ENCODE measurements at regions not wholly inside any gene's neighbourhood (a gene's known extent, or its start where the extent isn't known, plus 50 kb on each side); places are given as distances from the start of the nearest gene placed in this dataset.
"Not testable (repeated sequence)": the region's sequence is repeated elsewhere in the genome, so short reads cannot be mapped to it uniquely, and the experiment has no call there.

GRCh38 chr10:28892818-28893547, 215.7 kb downstream of the BAMBI start:
- Mint-ChIP-seq H3K27ac (no peak overlapping the region), H3K27me3 (no peaks in the 10 kb centered on the region), H3K36me3 (no peaks in the 10 kb centered on the region), H3K4me3 (no peak overlapping the region), H3K9me3 (ENCODE audit: low read depth) (no peaks in the 10 kb centered on the region), H3K4me1 (no peaks in the 10 kb centered on the region)
- DNase-seq, result no peak
- ATAC-seq, result no peak
- CTCF ChIA-PET, result no interaction called here

GRCh38 chr10:28894146-28894545, 216.8 kb downstream of the BAMBI start:
- H3K27ac Mint-ChIP-seq, result no peak overlapping the region
- no peak overlapping the region for H3K4me3 Mint-ChIP-seq
- H3K36me3 Mint-ChIP-seq, result no peaks in the 10 kb centered on the region

DNA sequence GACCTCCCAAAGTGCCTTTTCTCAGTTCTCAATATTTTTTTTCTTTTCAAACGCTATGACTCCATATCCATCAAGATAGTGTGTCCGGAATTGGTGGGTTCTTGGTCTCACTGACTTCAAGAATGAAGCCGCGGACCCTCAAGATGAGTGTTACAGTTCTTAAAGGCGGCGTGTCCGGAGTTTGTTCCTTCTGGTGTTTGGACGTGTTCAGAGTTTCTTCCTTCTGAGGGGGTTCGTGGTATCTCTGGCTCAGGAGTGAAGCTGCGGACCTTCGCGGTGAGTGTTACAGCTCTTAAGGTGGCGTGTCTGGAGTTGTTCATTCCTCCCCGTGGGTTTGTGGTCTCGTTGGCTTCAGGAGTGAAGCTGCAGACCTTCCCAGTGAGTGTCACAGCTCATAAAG, 218.3 kb downstream of the BAMBI start:
- H3K4me3 Mint-ChIP-seq; CTCF ChIA-PET; DNase-seq; H3K4me1 Mint-ChIP-seq; H3K27ac Mint-ChIP-seq; H3K9me3 Mint-ChIP-seq (ENCODE audit: low read depth); H3K36me3 Mint-ChIP-seq; H3K27me3 Mint-ChIP-seq; ATAC-seq: not testable (repeated sequence)

More at GRCh38 chr10:28894146-28894545, 216.8 kb downstream of the BAMBI start:
- H3K27me3 Mint-ChIP-seq, result no peaks in the 10 kb centered on the region
- CTCF ChIA-PET, result no interaction called here
- ATAC-seq, result no peak
- no peaks in the 10 kb centered on the region for H3K4me1 Mint-ChIP-seq
- no peaks in the 10 kb centered on the region for H3K9me3 Mint-ChIP-seq (ENCODE audit: low read depth)
- no peak for DNase-seq

DNA sequence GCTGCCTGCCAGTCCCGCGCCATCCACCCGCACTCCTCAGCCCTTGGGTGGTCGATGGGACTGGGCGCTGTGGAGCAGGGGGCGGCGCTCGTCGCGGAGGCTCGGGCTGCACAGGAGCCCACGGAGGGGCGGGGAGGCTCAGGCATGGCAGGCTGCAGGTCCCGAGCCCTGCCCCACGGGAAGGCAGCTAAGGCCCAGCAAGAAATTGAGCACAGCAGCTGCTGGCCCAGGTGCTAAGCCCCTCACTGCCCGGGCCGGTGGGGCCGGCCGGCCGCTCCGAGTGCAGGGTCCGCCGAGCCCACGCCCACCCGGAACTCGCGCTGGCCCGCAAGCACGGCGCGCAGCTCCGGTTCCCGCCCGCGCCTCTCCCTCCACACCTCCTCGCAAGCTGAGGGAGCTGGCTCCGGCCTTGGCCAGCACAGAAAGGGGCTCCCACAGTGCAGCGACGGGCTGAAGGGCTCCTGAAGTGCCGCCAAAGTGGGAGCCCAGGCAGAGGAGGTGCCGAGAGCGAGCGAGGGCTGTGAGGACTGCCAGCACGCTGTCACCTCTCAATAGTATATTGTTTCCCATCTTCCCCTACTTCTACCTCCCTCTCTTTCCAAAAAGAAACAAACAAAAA, 219.6 kb downstream of the BAMBI start:
- H3K9me3 Mint-ChIP-seq (ENCODE audit: low read depth); H3K36me3 Mint-ChIP-seq; H3K27me3 Mint-ChIP-seq; H3K4me3 Mint-ChIP-seq; DNase-seq; CTCF ChIA-PET; H3K27ac Mint-ChIP-seq; H3K4me1 Mint-ChIP-seq; ATAC-seq: not testable (repeated sequence)

DNA sequence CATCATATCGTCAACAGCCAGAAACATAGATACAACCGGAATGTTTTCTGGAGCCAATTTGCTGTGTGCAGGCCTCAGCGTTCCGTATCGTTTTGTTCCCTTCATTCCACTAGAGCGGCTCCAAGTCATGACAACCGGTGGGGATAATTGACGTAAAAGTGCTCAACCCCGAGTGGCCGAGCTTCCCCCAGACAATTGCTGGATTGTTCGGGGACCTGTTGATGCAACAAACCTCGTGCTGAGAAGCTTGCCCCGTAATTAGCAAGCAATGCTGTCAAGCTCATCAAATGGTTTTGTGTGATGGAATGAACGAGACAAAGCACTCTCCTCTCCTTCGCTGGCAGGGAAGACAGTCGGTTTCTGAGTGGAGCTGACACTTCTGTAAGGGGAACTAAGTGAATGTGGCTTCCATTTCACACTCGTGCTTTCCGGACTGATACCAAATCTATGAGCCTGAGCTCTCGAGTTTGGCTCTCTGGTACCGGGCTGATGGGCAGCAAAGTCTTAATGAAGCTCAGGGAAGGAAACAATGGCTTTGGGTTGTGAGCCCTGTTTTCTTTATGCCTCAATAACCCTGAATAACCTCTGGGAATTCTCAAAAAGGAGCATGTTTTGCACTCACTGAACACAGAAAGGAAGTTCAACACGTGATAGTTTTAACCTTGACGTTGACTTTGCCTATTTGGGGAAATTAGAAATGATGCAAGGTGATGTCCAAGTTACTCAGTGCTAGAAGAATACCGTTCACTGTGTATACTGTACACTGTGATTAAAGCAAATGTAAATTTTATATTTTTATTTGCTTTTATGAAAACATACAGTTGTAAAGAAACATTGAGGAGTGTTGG, 220.5 kb downstream of the BAMBI start:
- Mint-ChIP-seq H3K9me3 (ENCODE audit: low read depth) (no peaks in the 10 kb centered on the region), H3K4me1 (no peaks in the 10 kb centered on the region), H3K27me3 (no peaks in the 10 kb centered on the region), H3K27ac (no peak overlapping the region), H3K36me3 (no peaks in the 10 kb centered on the region), H3K4me3 (no peak overlapping the region)
- no peak for ATAC-seq
- DNase-seq, result no peak
- CTCF ChIA-PET, result no interaction called here

DNA sequence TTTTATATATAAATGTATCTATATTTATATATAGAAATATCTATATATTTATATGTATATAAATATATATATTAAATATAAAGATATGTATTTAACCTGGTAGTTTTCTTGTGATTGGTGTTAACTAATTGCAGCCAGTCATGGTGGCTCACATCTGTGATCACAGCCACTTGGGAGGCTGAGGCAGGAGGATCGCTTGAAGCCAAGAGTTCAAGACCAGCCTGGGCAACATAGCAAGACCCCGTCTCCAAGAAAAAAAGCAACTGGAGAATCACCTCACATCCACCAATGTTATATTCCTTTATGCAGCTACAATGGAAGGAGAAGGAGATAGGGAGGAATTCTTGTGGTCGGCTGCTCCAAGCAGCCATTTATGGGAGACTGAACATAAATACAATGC, 224.9 kb downstream of the BAMBI start:
- Mint-ChIP-seq H3K4me3 (no peak overlapping the region), H3K27ac (no peak overlapping the region), H3K4me1 (no peaks in the 10 kb centered on the region), H3K9me3 (ENCODE audit: low read depth) (no peaks in the 10 kb centered on the region), H3K36me3 (no peaks in the 10 kb centered on the region), H3K27me3 (peaks cover 2% of the 10 kb centered on the region)
- no peak for DNase-seq
- ATAC-seq, result no peak
- CTCF ChIA-PET, result no interaction called here

GRCh38 chr10:28903063-28903462, 225.7 kb downstream of the BAMBI start:
- Mint-ChIP-seq H3K9me3 (ENCODE audit: low read depth) (no peaks in the 10 kb centered on the region), H3K4me3 (no peak overlapping the region), H3K27me3 (peaks cover 2% of the 10 kb centered on the region), H3K4me1 (no peaks in the 10 kb centered on the region), H3K36me3 (no peaks in the 10 kb centered on the region), H3K27ac (no peak overlapping the region)
- CTCF ChIA-PET, result no interaction called here
- ATAC-seq (no peak), DNase-seq (no peak)

GRCh38 chr10:28903736-28904135, 226.4 kb downstream of the BAMBI start:
- DNase-seq, result no peak
- H3K4me3 Mint-ChIP-seq, result no peak overlapping the region
- H3K27me3 Mint-ChIP-seq, result peaks cover 2% of the 10 kb centered on the region
- no peak overlapping the region for H3K27ac Mint-ChIP-seq
- ATAC-seq, result no peak
- CTCF ChIA-PET, result no interaction called here
- H3K4me1 Mint-ChIP-seq, result no peaks in the 10 kb centered on the region
- H3K36me3 Mint-ChIP-seq, result no peaks in the 10 kb centered on the region
- H3K9me3 Mint-ChIP-seq (ENCODE audit: low read depth), result no peaks in the 10 kb centered on the region

DNA sequence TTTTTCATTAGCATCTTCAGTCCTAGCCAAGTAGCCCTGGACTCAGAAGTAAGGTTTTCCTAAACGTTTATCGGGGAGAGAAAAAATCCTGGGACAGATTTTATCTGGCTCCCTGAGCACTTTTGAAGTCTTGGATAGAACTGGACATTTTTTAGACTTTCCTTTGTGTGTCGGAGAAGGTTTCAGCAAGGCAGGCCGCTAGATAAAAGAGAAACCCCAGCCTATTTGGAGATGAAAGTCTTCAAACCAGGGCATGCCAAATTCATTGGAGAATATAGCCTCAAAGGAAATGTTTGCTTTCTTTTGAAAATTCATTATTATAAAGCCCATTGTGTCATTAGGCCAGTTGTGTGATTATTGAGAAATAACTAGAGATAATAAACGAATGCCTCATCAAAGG, 228.1 kb downstream of the BAMBI start:
- CTCF ChIA-PET, result no interaction called here
- no peaks in the 10 kb centered on the region for H3K9me3 Mint-ChIP-seq (ENCODE audit: low read depth)
- ATAC-seq (no peak), DNase-seq (no peak)
- H3K4me3 Mint-ChIP-seq, result no peak overlapping the region
- no peaks in the 10 kb centered on the region for H3K36me3 Mint-ChIP-seq
- H3K4me1 Mint-ChIP-seq, result no peaks in the 10 kb centered on the region
- peaks cover 2% of the 10 kb centered on the region for H3K27me3 Mint-ChIP-seq
- no peak overlapping the region for H3K27ac Mint-ChIP-seq

- DNase-seq (no peak), ATAC-seq (no peak)
- no peak overlapping the region for H3K27ac Mint-ChIP-seq
- no peaks in the 10 kb centered on the region for H3K9me3 Mint-ChIP-seq (ENCODE audit: low read depth)
- H3K4me1 Mint-ChIP-seq, result no peaks in the 10 kb centered on the region
- no peaks in the 10 kb centered on the region for H3K36me3 Mint-ChIP-seq
- no peak overlapping the region for H3K4me3 Mint-ChIP-seq
- peaks cover 2% of the 10 kb centered on the region for H3K27me3 Mint-ChIP-seq
- CTCF ChIA-PET, result no interaction called here
These were observed 228.7 kb downstream of the BAMBI start for GRCh38 chr10:28906011-28906411.

DNA sequence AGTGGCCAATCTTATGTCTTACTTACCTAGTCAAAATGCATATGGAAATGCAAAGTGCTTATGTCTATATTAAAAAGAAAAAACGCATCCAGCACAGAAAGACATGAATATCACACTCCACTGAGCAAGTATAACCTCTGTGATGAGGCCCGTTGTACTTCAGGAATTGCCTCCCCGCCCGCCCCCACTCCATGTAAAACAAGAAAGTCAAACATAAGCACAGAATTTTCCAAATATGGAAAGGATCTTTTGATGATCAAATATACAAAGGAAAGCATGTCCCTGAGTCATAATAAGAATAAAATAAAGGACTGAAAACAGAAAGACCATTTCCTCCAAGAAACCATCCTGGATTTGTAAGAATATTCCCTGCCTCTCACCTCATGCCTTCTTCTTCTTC, 229.1 kb downstream of the BAMBI start:
- no peaks in the 10 kb centered on the region for H3K9me3 Mint-ChIP-seq (ENCODE audit: low read depth)
- H3K4me1 Mint-ChIP-seq, result no peaks in the 10 kb centered on the region
- CTCF ChIA-PET, result no interaction called here
- H3K36me3 Mint-ChIP-seq, result no peaks in the 10 kb centered on the region
- no peak for DNase-seq
- ATAC-seq, result no peak
- H3K27me3 Mint-ChIP-seq, result peaks cover 2% of the 10 kb centered on the region
- no peak overlapping the region for H3K27ac Mint-ChIP-seq
- no peak overlapping the region for H3K4me3 Mint-ChIP-seq

DNA sequence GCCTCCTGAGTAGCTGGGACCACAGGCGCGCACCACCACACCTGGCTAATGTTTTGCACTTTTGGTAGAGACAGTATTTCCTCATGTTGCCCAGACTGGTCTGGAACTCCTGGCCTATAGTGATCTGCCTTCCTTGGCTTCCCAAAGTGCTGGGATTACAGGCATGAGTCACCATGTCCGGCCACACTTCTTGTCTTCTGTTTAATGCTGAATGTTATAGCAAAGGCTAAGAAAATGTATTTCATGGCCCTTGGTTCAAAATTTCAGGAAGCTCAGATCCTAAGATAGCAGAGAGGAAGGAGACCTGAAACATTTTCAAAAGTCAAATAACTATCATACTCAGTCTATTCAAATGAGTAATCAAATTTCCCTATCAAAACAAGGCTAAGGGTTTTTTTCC, 229.6 kb downstream of the BAMBI start:
- H3K36me3 Mint-ChIP-seq, result no peaks in the 10 kb centered on the region
- CTCF ChIA-PET, result no interaction called here
- no peaks in the 10 kb centered on the region for H3K9me3 Mint-ChIP-seq (ENCODE audit: low read depth)
- no peak for ATAC-seq
- H3K27ac Mint-ChIP-seq, result no peak overlapping the region
- no peak overlapping the region for H3K4me3 Mint-ChIP-seq
- peaks cover 2% of the 10 kb centered on the region for H3K27me3 Mint-ChIP-seq
- H3K4me1 Mint-ChIP-seq, result no peaks in the 10 kb centered on the region
- DNase-seq, result no peak

- DNase-seq (no peak), ATAC-seq (no peak)
- Mint-ChIP-seq H3K36me3 (no peaks in the 10 kb centered on the region), H3K27ac (no peak overlapping the region), H3K27me3 (no peaks in the 10 kb centered on the region), H3K9me3 (ENCODE audit: low read depth) (no peaks in the 10 kb centered on the region), H3K4me3 (no peak overlapping the region), H3K4me1 (no peaks in the 10 kb centered on the region)
- CTCF ChIA-PET, result no interaction called here
These were observed 232.6 kb downstream of the BAMBI start for GRCh38 chr10:28909875-28910274.

GRCh38 chr10:28910956-28911355, 233.6 kb downstream of the BAMBI start:
- CTCF ChIA-PET, result no interaction called here
- Mint-ChIP-seq H3K36me3 (no peaks in the 10 kb centered on the region), H3K4me1 (no peaks in the 10 kb centered on the region), H3K4me3 (no peak overlapping the region), H3K9me3 (ENCODE audit: low read depth) (no peaks in the 10 kb centered on the region), H3K27me3 (no peaks in the 10 kb centered on the region), H3K27ac (no peak overlapping the region)
- DNase-seq (no peak), ATAC-seq (no peak)

All from activated CD8-positive, alpha-beta memory T cell treated with anti-CD3 and anti-CD28 coated beads, Interleukin-2, amount 10 ng/mL, durations not matched to agents 7 days and 5 days (primary cell).